ENCODE measurements at regions not wholly inside any gene's neighbourhood (a gene's known extent, or its start where the extent isn't known, plus 50 kb on each side); places are given as distances from the start of the nearest gene placed in this dataset.

DNA sequence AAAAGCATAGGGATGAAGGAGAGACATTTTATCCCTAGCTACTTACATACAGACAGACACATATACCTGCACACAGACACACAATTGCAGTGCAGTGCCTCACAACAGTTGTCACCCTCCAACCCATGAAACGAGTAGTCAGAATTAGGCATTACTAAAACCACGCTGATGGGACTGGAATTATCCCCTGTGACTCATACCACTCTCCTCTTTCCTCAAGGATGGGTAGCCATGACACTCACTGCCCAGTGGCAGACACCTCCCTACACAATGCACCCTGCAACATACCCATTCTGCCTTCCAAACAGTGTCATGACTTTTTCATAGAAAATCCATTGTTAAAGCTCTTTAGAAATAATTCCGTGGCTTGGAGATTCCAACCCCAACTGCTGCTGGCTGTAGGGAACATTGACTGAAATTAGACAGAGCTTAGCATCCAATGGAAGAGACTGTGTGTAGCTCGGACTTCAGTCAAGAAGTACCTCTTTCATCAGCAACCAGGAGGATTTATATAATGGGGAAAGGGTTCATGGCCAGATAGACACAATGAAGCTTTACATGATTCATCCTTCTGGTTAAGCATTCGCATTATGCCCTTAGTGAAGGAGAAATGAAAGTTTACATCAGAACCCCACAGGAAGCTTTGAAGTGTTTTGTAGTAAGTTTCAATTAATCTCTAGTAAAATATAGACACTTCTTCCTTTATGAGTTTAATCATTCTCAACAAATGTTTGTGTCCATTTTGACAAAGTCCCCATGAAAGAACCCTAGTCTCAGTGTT lies 155.2 kb downstream of the FBXO15 start:
- TF ChIP-seq, protein P1, sequence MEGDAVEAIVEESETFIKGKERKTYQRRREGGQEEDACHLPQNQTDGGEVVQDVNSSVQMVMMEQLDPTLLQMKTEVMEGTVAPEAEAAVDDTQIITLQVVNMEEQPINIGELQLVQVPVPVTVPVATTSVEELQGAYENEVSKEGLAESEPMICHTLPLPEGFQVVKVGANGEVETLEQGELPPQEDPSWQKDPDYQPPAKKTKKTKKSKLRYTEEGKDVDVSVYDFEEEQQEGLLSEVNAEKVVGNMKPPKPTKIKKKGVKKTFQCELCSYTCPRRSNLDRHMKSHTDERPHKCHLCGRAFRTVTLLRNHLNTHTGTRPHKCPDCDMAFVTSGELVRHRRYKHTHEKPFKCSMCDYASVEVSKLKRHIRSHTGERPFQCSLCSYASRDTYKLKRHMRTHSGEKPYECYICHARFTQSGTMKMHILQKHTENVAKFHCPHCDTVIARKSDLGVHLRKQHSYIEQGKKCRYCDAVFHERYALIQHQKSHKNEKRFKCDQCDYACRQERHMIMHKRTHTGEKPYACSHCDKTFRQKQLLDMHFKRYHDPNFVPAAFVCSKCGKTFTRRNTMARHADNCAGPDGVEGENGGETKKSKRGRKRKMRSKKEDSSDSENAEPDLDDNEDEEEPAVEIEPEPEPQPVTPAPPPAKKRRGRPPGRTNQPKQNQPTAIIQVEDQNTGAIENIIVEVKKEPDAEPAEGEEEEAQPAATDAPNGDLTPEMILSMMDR (IDR thresholded peaks at IDR 0.05; ENCODE audit: extremely low read depth, missing control alignments) = no peak
- no peak for DNase-seq (ENCODE audit: low spot score)

DNA sequence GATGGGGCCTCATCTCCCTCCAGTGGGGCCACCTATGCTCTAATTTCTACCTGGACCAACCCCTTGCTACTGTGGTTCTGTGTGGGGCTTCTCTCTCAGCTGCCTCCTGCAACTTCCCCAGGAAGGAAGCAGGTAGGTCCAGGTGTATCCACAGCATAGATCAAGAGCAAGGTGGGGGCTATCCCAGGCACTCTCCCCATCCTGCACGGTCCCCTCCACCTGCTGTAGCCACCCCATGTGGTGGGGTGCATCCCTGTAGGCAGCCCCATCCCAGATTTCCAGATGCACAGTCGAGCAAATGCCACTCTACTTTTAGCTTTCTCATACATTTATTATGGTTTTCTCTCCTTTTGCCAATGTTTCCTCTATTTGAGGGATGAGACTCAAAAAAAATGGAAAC lies 156.1 kb downstream of the FBXO15 start:
- no peak for DNase-seq (ENCODE audit: low spot score)

DNA sequence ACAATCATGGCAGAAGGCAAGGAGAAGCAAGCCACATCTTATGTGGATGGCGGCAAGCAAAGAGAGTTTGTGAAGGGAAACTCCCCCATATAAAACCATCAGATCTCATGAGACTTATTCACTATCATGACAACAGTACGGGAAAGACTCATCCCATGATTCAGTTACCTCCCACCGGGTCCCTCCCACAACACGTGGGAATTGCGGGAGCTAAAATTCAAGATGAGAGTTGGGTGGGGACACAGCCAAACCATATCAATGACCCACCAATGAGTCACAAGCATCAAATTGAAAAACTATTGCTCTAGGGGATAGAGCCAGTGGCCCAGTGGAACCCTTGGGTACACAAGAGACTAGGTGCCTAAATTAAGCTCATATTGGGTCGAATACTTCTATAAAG lies 157.4 kb downstream of the FBXO15 start:
- DNase-seq (ENCODE audit: low spot score) = no peak
- TF ChIP-seq, protein P1 (IDR thresholded peaks at IDR 0.05; ENCODE audit: extremely low read depth, missing control alignments) = no peak

More for the DNA sequence above, 156.1 kb downstream of the FBXO15 start:
- TF ChIP-seq, protein P1 (IDR thresholded peaks at IDR 0.05; ENCODE audit: extremely low read depth, missing control alignments) = no peak

DNA sequence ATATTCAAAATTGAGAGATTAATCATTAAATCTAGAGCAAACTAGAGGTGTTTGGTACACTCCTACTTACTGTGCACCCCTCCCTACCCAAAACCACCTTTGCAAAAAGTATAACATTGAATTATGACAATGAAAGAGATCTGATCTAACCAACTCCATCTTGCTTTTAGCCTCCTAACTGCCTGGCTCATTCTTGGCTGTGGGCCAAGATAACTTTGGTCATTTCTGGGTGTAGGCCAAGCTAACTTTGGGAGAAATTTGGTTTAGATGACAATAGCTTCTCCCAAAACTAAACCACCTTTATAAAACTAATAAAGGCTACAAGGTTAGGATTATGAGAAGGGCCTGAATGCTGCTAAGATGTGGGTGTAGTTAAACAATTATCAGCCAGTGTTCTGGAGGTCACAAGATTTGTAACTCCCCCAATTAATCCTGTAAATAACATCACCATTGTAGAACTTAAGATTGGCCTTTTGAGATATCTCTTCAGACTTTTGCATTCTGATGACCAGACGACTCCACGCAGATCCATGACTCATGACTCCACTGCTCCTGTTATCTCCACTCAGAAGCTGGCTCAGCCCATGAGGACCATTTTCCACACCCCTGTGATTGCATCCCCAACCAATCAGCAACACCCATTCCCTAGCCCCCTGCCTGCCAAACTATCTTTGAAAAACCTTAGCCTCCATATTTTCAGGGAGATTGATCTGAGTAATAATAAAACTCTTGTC lies 160.2 kb downstream of the FBXO15 start:
- TF ChIP-seq, protein P1 (IDR thresholded peaks at IDR 0.05; ENCODE audit: extremely low read depth, missing control alignments) = no peak
- DNase-seq (ENCODE audit: low spot score) = no peak

DNA sequence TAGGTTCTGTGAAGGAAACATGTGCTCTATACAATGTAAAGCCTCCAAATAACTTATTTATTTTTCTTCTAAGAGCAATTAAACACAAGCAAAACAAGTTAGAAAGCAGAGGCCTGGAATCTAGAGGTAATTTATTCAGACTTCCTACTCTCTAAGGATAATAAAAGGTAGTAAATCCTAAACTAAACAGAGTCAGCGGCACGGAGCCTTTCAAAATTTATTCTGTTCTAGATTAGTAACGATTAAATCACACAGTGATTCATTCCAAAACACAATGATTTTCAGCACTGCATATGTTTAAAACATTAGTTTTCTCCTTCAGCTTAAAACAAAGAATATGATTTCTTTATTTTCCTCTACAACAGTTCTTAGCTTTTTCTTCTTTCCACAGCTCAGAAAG lies 160.9 kb downstream of the FBXO15 start:
- no peak for DNase-seq (ENCODE audit: low spot score)
- TF ChIP-seq, protein P1 (IDR thresholded peaks at IDR 0.05; ENCODE audit: extremely low read depth, missing control alignments) = no peak

DNA sequence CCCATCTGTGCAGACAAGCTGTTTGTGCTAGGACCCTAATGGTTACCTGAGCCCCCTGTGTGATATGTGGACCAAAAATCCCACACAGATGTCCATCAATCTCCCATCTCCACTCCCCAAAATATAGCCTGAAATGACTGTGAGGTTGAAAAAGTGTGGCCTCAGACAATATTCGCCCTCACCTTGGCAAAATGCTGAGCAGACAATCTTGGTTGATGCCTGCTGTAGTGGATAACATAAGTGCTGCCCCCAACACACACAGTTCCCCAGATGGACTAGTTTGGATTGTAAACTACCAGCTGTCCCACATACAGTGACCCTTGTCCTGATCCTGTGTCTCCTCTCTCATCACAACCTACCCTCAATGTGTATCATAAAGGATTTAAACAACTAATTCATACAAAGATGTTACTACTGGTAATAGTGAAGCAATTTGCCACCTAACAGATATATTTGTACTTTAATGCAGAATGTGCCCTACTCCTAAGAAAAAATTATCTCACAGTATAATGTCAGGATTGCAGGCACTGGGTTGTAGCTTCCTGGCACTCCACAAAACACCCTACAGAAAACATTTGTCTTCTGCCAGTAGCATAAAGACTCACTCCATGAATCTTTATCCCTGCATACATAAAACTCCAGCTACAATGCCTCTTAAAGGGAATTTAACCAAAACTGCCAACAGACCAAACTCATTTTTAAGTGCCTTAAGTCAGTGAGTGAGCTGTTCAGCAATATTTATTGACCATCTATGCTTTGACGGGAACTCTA lies 161.6 kb downstream of the FBXO15 start:
- no peak for DNase-seq (ENCODE audit: low spot score)
- TF ChIP-seq, protein P1 (IDR thresholded peaks at IDR 0.05; ENCODE audit: extremely low read depth, missing control alignments) = no peak
